GM23338 (cell line): ENCODE measurements at regions not wholly inside any gene's neighbourhood (a gene's known extent, or its start where the extent isn't known, plus 50 kb on each side); places are given as distances from the start of the nearest gene placed in this dataset.

ENCODE experiments used
- ATAC-seq: fragments of 200-7000 bp; cut with Tn5 transposase; 3 replicates; pipeline ENCODE4 v1.9.1; 2020
- DNase-seq: peaks from one replicate; pipeline ENCODE4 v3.0.0-alpha.2; 2015; ENCODE audit warnings: low spot score
- H2AFZ ChIP-seq: fragments of 200-600 bp; sonication (generic); 2 replicates; pipeline ENCODE4 v1.8.0; 2016; ENCODE audit warnings: antibody characterized with exemption, mild to moderate bottlenecking, moderate library complexity
- H3F3A ChIP-seq: fragments of 200-600 bp; sonication (generic); replicated peaks from 2 replicates; pipeline ENCODE4 v1.8.0; 2017; ENCODE audit warnings: antibody characterized with exemption, mixed run types, low read depth
- H3K27ac ChIP-seq: fragments of 200-600 bp; sonication (generic); 2 replicates; pipeline ENCODE4 v1.6.1; 2016; ENCODE audit warnings: low read depth
- H3K27me3 ChIP-seq: fragments of 200-600 bp; sonication (generic); 2 replicates; pipeline ENCODE4 v1.8.0; 2016; ENCODE audit warnings: mild to moderate bottlenecking, mixed run types, moderate library complexity; ENCODE audit not compliant: insufficient read depth
- H3K36me3 ChIP-seq: fragments of 200-600 bp; sonication (generic); 2 replicates; pipeline ENCODE4 v1.8.0; 2016; ENCODE audit warnings: mild to moderate bottlenecking; ENCODE audit not compliant: insufficient read depth
- H3K4me1 ChIP-seq: fragments of 200-600 bp; sonication (generic); 2 replicates; pipeline ENCODE4 v1.8.0; 2016; ENCODE audit warnings: mild to moderate bottlenecking, moderate library complexity; ENCODE audit not compliant: insufficient read depth
- H3K4me2 ChIP-seq: fragments of 200-600 bp; sonication (generic); 2 replicates; pipeline ENCODE4 v1.7.1; 2017; ENCODE audit warnings: mixed run types
- H3K4me3 ChIP-seq: fragments of 200-600 bp; sonication (generic); 2 replicates; pipeline ENCODE4 v1.6.1; 2016; ENCODE audit warnings: mixed run types
- H3K79me2 ChIP-seq: fragments of 200-600 bp; sonication (generic); replicated peaks from 2 replicates; pipeline ENCODE4 v1.8.0; 2017; ENCODE audit warnings: mild to moderate bottlenecking; ENCODE audit not compliant: insufficient read depth
- H3K9me2 ChIP-seq: fragments of 200-600 bp; sonication (generic); 2 replicates; pipeline ENCODE4 v1.8.0; 2017; ENCODE audit not compliant: insufficient read depth
- H4K20me1 ChIP-seq: fragments of 200-600 bp; sonication (generic); replicated peaks from 2 replicates; pipeline ENCODE4 v1.8.0; 2017; ENCODE audit warnings: mild to moderate bottlenecking; ENCODE audit not compliant: insufficient read depth
- H3K27ac Mint-ChIP-seq: 2 replicates; pipeline ENCODE4 v1.8.0; 2020; ENCODE audit warnings: inconsistent platforms, mild to moderate bottlenecking, moderate library complexity, mixed read lengths
- H3K27me3 Mint-ChIP-seq: 3 replicates; pipeline ENCODE4 v1.8.0; 2022; ENCODE audit warnings: low read depth, mild to moderate bottlenecking, moderate library complexity, mixed read lengths, inconsistent platforms; ENCODE audit not compliant: insufficient read depth, poor library complexity
- H3K36me3 Mint-ChIP-seq: 3 replicates; pipeline ENCODE4 v1.8.0; 2021; ENCODE audit warnings: low read depth, mild to moderate bottlenecking, inconsistent platforms, moderate library complexity, mixed read lengths
- H3K4me1 Mint-ChIP-seq: 3 replicates; pipeline ENCODE4 v1.8.0; 2020; ENCODE audit warnings: mild to moderate bottlenecking, inconsistent platforms, mixed read lengths
- H3K4me3 Mint-ChIP-seq: 3 replicates; pipeline ENCODE4 v1.8.0; 2021; ENCODE audit warnings: moderate library complexity, mild to moderate bottlenecking, inconsistent platforms, mixed read lengths
- H3K9me3 Mint-ChIP-seq: 3 replicates; pipeline ENCODE4 v1.8.0; 2020; ENCODE audit warnings: moderate library complexity, mild to moderate bottlenecking, inconsistent platforms, mixed read lengths
- EZH2 ChIP-seq: fragments of 200-600 bp; sonication (generic); IDR thresholded peaks from one replicate; pipeline ENCODE4 v1.8.0; 2017; ENCODE audit warnings: antibody characterized with exemption, mild to moderate bottlenecking, low read depth; ENCODE audit not compliant: unreplicated experiment
- EZH2phosphoT487 ChIP-seq: fragments of 200-600 bp; sonication (generic); IDR thresholded peaks from one replicate; pipeline ENCODE4 v1.8.1; 2018; ENCODE audit warnings: antibody characterized with exemption; ENCODE audit not compliant: unreplicated experiment
- JUNB ChIP-seq: IDR thresholded peaks from one replicate; pipeline ENCODE4 v1.6.1; 2016; ENCODE audit warnings: antibody characterized with exemption; ENCODE audit not compliant: unreplicated experiment
- POLR2AphosphoS5 ChIP-seq: IDR thresholded peaks from 2 replicates; pipeline ENCODE4 v1.6.1; 2016; ENCODE audit warnings: antibody characterized with exemption, low read depth
- STAT1 ChIP-seq: IDR thresholded peaks from one replicate; pipeline ENCODE4 v1.6.1; 2016; ENCODE audit warnings: antibody characterized with exemption; ENCODE audit not compliant: unreplicated experiment
- ZNF114 ChIP-seq: fragments of 250-450 bp; sonication (Bioruptor Pico); IDR thresholded peaks from 2 replicates; pipeline ENCODE4 v1.5.0; 2020; ENCODE audit warnings: mild to moderate bottlenecking, moderate library complexity
- ZNF331 ChIP-seq: fragments of 250-450 bp; sonication (Bioruptor Pico); IDR thresholded peaks from 2 replicates; pipeline ENCODE4 v1.5.0; 2020; ENCODE audit warnings: low read depth, mild to moderate bottlenecking, moderate library complexity
- TF ChIP-seq, protein P1 (sequence below): fragments of 250-450 bp; sonication (Bioruptor Pico); IDR thresholded peaks from 2 replicates; pipeline ENCODE4 v1.5.0; 2020; ENCODE audit warnings: mild to moderate bottlenecking, moderate library complexity
- TF ChIP-seq, protein P2 (sequence below): IDR thresholded peaks from one replicate; pipeline ENCODE4 v1.6.1; 2018; ENCODE audit warnings: antibody characterized with exemption; ENCODE audit not compliant: unreplicated experiment

DNA sequence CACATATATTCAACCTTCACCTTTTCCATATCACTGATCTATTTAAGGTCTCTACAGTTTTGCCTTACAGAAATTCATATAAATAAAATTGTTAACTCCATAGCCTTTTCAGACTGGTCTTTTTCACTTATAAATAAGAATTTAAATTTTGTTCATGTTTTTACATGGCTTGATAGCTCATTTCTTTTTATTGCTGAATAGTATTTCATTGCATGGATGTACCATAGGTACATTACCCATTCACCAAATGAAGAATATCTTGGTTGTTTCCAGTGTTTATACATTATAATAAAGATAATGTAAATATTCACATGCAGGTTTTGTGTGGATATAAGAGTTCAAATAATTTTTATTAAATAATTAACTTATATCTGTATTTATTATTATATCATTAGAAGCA is 1765.0 kb downstream of the OTOL1 start:
- Histone ChIP-seq H3K4me3 (no peak overlapping the region), H3K27me3 (no peaks in the 10 kb centered on the region), H3K36me3 (no peaks in the 10 kb centered on the region), H3K4me1 (no peaks in the 10 kb centered on the region), H3K79me2 (no peaks in the 10 kb centered on the region), H3F3A (no peaks in the 10 kb centered on the region), H4K20me1 (no peaks in the 10 kb centered on the region), H2AFZ (no peak overlapping the region), H3K9me2 (no peaks in the 10 kb centered on the region), H3K4me2 (no peak overlapping the region), H3K27ac (no peak overlapping the region)
- no peaks in the 10 kb centered on the region; the same call in 2 of the 3 replicates for H3K9me3 Mint-ChIP-seq
- no peak overlapping the region for H3K4me3 Mint-ChIP-seq
- DNase-seq, result no peak
- no peaks in the 10 kb centered on the region for H3K4me1 Mint-ChIP-seq
- H3K27ac Mint-ChIP-seq, result no peak overlapping the region
- TF ChIP-seq EZH2phosphoT487 (no peak), ZNF114 (CRISPR knock-in tag) (no peak), EZH2 (no peak), STAT1 (no peak), JUNB (no peak), ZNF331 (CRISPR knock-in tag) (no peak), POLR2AphosphoS5 (no peak)
- H3K27me3 Mint-ChIP-seq, result no peaks in the 10 kb centered on the region
- no peaks in the 10 kb centered on the region for H3K36me3 Mint-ChIP-seq
- ATAC-seq, result no peak

DNA sequence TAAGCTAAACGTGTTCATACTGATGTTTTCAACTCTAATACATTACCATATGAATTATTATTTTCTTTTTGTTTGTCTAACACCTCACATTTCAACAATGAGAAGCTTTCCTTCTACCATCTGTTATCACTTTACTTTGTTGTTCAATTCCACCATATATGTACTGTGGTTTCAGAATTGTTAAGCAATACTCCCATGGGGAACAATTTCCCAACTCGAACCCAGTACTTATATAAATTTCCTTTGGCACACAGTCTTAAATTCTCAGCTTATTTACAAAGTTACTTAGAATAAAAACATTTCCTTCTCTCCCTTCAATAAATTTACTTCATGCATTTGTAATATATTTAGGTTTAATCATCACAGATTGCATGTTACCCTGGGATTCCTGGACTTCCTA is 1764.4 kb downstream of the OTOL1 start:
- TF ChIP-seq POLR2AphosphoS5, result no peak
- TF ChIP-seq, protein P1, sequence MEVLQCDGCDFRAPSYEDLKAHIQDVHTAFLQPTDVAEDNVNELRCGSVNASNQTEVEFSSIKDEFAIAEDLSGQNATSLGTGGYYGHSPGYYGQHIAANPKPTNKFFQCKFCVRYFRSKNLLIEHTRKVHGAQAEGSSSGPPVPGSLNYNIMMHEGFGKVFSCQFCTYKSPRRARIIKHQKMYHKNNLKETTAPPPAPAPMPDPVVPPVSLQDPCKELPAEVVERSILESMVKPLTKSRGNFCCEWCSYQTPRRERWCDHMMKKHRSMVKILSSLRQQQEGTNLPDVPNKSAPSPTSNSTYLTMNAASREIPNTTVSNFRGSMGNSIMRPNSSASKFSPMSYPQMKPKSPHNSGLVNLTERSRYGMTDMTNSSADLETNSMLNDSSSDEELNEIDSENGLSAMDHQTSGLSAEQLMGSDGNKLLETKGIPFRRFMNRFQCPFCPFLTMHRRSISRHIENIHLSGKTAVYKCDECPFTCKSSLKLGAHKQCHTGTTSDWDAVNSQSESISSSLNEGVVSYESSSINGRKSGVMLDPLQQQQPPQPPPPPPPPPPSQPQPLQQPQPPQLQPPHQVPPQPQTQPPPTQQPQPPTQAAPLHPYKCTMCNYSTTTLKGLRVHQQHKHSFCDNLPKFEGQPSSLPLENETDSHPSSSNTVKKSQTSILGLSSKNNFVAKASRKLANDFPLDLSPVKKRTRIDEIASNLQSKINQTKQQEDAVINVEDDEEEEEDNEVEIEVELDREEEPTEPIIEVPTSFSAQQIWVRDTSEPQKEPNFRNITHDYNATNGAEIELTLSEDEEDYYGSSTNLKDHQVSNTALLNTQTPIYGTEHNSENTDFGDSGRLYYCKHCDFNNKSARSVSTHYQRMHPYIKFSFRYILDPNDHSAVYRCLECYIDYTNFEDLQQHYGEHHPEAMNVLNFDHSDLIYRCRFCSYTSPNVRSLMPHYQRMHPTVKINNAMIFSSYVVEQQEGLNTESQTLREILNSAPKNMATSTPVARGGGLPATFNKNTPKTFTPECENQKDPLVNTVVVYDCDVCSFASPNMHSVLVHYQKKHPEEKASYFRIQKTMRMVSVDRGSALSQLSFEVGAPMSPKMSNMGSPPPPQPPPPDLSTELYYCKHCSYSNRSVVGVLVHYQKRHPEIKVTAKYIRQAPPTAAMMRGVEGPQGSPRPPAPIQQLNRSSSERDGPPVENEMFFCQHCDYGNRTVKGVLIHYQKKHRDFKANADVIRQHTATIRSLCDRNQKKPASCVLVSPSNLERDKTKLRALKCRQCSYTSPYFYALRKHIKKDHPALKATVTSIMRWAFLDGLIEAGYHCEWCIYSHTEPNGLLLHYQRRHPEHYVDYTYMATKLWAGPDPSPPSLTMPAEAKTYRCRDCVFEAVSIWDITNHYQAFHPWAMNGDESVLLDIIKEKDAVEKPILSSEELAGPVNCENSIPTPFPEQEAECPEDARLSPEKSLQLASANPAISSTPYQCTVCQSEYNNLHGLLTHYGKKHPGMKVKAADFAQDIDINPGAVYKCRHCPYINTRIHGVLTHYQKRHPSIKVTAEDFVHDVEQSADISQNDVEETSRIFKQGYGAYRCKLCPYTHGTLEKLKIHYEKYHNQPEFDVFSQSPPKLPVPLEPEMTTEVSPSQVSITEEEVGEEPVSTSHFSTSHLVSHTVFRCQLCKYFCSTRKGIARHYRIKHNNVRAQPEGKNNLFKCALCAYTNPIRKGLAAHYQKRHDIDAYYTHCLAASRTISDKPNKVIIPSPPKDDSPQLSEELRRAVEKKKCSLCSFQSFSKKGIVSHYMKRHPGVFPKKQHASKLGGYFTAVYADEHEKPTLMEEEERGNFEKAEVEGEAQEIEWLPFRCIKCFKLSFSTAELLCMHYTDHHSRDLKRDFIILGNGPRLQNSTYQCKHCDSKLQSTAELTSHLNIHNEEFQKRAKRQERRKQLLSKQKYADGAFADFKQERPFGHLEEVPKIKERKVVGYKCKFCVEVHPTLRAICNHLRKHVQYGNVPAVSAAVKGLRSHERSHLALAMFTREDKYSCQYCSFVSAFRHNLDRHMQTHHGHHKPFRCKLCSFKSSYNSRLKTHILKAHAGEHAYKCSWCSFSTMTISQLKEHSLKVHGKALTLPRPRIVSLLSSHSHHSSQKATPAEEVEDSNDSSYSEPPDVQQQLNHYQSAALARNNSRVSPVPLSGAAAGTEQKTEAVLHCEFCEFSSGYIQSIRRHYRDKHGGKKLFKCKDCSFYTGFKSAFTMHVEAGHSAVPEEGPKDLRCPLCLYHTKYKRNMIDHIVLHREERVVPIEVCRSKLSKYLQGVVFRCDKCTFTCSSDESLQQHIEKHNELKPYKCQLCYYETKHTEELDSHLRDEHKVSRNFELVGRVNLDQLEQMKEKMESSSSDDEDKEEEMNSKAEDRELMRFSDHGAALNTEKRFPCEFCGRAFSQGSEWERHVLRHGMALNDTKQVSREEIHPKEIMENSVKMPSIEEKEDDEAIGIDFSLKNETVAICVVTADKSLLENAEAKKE (CRISPR knock-in tag), result no peak
- TF ChIP-seq, protein P2, sequence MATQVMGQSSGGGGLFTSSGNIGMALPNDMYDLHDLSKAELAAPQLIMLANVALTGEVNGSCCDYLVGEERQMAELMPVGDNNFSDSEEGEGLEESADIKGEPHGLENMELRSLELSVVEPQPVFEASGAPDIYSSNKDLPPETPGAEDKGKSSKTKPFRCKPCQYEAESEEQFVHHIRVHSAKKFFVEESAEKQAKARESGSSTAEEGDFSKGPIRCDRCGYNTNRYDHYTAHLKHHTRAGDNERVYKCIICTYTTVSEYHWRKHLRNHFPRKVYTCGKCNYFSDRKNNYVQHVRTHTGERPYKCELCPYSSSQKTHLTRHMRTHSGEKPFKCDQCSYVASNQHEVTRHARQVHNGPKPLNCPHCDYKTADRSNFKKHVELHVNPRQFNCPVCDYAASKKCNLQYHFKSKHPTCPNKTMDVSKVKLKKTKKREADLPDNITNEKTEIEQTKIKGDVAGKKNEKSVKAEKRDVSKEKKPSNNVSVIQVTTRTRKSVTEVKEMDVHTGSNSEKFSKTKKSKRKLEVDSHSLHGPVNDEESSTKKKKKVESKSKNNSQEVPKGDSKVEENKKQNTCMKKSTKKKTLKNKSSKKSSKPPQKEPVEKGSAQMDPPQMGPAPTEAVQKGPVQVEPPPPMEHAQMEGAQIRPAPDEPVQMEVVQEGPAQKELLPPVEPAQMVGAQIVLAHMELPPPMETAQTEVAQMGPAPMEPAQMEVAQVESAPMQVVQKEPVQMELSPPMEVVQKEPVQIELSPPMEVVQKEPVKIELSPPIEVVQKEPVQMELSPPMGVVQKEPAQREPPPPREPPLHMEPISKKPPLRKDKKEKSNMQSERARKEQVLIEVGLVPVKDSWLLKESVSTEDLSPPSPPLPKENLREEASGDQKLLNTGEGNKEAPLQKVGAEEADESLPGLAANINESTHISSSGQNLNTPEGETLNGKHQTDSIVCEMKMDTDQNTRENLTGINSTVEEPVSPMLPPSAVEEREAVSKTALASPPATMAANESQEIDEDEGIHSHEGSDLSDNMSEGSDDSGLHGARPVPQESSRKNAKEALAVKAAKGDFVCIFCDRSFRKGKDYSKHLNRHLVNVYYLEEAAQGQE, result no peak
- H4K20me1 ChIP-seq, result no peaks in the 10 kb centered on the region
- no peak overlapping the region for H3K4me2 ChIP-seq
- Mint-ChIP-seq H3K27ac (no peak overlapping the region), H3K9me3 (no peaks in the 10 kb centered on the region; the same call in 2 of the 3 replicates), H3K4me1 (no peaks in the 10 kb centered on the region), H3K27me3 (no peaks in the 10 kb centered on the region), H3K36me3 (no peaks in the 10 kb centered on the region), H3K4me3 (no peak overlapping the region)
- H3K27me3 ChIP-seq, result no peaks in the 10 kb centered on the region
- H2AFZ ChIP-seq, result no peak overlapping the region
- H3K4me1 ChIP-seq, result no peaks in the 10 kb centered on the region
- no peak for DNase-seq
- no peaks in the 10 kb centered on the region for H3K79me2 ChIP-seq
- no peak for ATAC-seq
- H3F3A ChIP-seq, result no peaks in the 10 kb centered on the region
- no peak overlapping the region for H3K27ac ChIP-seq
- H3K4me3 ChIP-seq, result no peak overlapping the region
- no peaks in the 10 kb centered on the region for H3K36me3 ChIP-seq
- no peaks in the 10 kb centered on the region for H3K9me2 ChIP-seq
